H1 (cell line): ENCODE measurements at regions not wholly inside any gene's neighbourhood (a gene's known extent, or its start where the extent isn't known, plus 50 kb on each side); places are given as distances from the start of the nearest gene placed in this dataset.

Experiments used
- CBX5 ChIP-seq: fragments of 300-800, 300-1000 bp; sonication (generic); IDR thresholded peaks from 2 replicates; pipeline ENCODE4 v1.7.1; 2016; ENCODE audit warnings: antibody characterized with exemption, low read length, low read depth
- POLR2A ChIP-seq, 2 experiments: IDR thresholded peaks; 1 replicate in 1 of 2; 2 replicates in 1 of 2; pipeline ENCODE4 v1.6.1; 2011; ENCODE audit warnings: low read depth in 2 of 2, low read length in 2 of 2, mild to moderate bottlenecking in 2 of 2; ENCODE audit errors: control extremely low read depth in 1 of 2
- SP2 ChIP-seq: IDR thresholded peaks from 2 replicates; pipeline ENCODE4 v1.6.1; 2012; ENCODE audit warnings: mild to moderate bottlenecking, low read length, inconsistent platforms
- TF ChIP-seq, protein P1 (sequence below): IDR thresholded peaks from 2 replicates; pipeline ENCODE4 v1.6.1; 2012; ENCODE audit warnings: inconsistent platforms

GRCh38 chr11:37612146-37612545 is 1014.1 kb upstream of the RAG2 start (continued):
- TF ChIP-seq SP2 (no peak), CBX5 (no peak), POLR2A (IDR thresholded peaks at IDR 0.05; ENCODE audit: control extremely low read depth in 1 of 2, low read depth in 2 of 2, low read length in 2 of 2) (no peak)
- TF ChIP-seq, protein P1, sequence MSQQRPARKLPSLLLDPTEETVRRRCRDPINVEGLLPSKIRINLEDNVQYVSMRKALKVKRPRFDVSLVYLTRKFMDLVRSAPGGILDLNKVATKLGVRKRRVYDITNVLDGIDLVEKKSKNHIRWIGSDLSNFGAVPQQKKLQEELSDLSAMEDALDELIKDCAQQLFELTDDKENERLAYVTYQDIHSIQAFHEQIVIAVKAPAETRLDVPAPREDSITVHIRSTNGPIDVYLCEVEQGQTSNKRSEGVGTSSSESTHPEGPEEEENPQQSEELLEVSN, result no peak
